ENCODE measurements at regions not wholly inside any gene's neighbourhood (a gene's known extent, or its start where the extent isn't known, plus 50 kb on each side); places are given as distances from the start of the nearest gene placed in this dataset.

DNA sequence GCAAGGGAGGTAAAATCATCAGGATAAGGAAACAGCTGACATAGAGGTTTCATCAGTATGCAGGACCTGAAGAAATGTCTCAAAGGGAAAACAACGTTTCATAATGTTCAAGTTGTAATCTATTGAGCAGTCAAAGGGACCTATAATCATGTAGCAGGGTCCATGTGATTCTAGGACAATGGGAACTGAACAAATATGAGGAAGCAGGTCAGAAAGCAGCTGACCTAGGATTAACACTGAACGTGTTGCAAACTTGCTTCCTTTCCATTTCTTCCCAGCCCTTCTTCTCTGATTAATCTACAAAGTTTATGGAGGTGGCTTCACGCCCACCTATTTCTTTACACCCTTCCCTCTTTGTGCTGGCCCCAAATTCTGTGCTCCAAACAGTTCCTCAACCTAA, 256.9 kb upstream of the AKR1E2 start:
- DNase-seq, result no peak

GRCh38 chr10:4568731-4569130, 257.3 kb upstream of the AKR1E2 start:
- DNase-seq, result no peak

- no peak for DNase-seq
These were observed 257.9 kb upstream of the AKR1E2 start for GRCh38 chr10:4568086-4568485.

GRCh38 chr10:4567637-4568036, 258.4 kb upstream of the AKR1E2 start:
- no peak for DNase-seq

- DNase-seq, result no peak
These were observed 260.0 kb upstream of the AKR1E2 start for GRCh38 chr10:4566011-4566410.

DNA sequence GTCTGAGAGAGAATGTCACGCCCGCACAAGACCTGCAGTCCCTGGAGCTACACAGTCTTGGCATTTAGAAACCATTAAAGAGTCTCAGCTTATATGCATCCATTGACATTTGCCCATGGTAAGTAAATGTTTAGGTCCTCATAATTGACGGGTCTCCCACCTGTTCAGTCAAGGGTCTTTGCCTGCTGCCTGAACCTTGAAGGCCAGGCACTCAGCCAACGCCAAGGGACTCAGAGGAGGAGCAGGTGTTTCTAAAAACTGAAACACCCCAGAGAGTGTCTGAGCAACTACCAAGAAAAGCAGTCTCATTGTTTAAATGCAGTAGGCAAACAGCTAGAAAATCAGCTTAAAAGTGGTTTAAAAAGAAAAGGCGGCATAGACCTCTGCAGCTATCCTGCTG, 264.7 kb upstream of the AKR1E2 start:
- DNase-seq, result no peak

GRCh38 chr10:4557469-4557868, 268.5 kb upstream of the AKR1E2 start:
- DNase-seq, result no peak

DNA sequence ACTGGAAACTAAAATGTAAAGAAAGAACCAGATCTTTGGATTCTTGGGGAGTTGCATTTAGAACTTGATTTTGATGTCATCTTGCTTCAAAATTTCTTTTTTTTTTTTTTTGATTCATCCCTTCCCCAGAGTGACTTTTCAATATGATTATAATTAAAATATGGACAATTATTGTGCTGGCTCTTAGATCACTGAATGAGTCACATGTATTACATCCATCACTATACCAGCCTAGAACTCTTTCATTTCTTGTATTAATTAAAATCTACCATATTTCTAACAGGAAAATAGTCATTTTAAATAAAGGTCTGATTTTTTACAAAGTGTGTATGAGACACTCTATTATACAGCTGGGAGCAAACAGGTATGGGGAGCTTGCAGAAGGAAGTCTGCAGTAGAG, 269.5 kb upstream of the AKR1E2 start:
- no peak for DNase-seq

DNA sequence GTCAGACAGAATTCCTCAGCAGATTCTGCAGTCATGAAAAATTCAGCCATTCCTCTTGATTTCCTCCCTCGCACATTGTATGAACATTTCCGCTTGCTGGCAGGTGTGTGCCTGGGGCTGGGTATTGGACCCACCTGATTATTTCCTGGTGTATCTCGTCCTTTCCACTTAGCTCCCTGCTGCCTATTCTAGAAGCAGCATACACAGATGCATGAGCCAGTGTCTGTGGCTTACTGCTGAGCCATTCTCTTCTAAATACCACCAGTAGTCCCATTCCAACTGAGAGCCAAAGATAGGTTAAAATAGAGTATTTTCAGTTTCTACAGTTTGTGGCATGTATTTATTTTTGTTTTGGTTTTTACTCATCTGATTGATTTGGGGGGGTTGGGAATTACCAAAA, 270.1 kb upstream of the AKR1E2 start:
- no peak for DNase-seq

DNA sequence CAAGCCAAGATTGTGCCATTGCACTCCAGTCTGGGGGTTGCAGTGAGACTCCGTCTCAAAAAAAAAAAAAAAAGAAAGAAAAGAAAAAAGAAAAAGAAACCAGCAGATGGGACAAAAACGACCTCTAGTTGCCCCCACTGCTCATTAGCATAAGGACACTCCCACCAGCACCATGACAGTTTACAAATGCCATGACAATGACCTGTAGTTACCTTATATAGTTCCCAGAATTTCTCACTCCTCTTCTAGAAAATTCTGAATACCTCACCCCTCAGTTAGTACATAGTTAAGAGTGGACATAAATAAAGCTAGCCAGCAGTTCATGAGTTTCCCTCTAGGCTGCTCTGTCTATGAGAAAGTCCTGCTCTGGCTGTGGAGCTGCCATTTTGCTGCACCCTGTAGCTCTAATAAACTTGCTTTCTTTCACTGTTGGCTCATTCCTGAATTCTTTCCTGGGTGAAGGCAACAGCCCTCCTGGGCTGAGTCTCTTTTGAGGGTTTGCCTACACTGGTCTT, 276.8 kb upstream of the AKR1E2 start:
- DNase-seq, result no peak

DNA sequence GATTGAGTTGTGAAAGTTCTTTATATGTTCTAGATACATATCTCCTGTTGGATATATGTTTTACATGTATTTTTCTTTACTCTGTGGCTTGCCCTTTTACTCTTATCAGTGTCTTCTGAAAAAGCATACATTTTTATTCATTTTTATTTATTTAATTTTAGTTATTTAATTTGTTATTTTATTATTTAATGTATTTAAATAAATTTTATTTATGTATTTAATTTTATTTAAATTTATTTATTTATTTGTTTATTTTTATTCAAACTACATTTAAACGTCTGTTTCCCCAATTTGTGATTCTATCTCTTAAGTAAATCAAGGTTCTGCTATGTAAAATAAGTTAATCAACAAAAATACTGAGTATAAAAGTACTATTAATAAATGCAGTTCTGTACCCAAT, 279.1 kb upstream of the AKR1E2 start:
- no peak for DNase-seq

GRCh38 chr10:4546500-4546899, 279.5 kb upstream of the AKR1E2 start:
- no peak for DNase-seq

- no peak for DNase-seq
These were observed 280.9 kb upstream of the AKR1E2 start for GRCh38 chr10:4545062-4545461.

- DNase-seq, result no peak
These were observed 282.0 kb upstream of the AKR1E2 start for GRCh38 chr10:4543938-4544533.

- no peak for DNase-seq
These were observed 284.7 kb upstream of the AKR1E2 start for GRCh38 chr10:4541292-4541691.

GRCh38 chr10:4538016-4538415, 288.0 kb upstream of the AKR1E2 start:
- DNase-seq, result no peak

DNA sequence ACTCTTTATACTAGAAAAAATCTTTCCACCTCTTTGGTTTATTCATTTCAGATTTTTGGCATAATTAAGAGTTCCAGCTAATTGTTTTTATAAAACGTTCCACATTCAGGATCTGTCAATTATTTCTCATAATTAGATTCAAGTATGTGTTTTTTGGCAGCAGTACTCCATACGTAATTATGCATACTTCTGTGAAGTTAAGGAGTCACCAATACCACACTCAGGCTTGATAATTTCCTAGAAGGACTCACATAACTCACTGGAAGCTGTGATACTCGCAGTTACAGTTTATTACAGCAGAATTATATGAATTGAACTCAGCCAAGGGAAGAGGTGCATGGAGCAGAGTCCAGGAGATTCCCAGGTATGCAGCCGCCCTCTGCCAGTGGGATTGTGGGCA, 290.5 kb upstream of the AKR1E2 start:
- no peak for DNase-seq

- no peak for DNase-seq
These were observed 292.4 kb upstream of the AKR1E2 start for GRCh38 chr10:4533621-4534020.

GRCh38 chr10:4532976-4533375, 293.0 kb upstream of the AKR1E2 start:
- DNase-seq, result no peak

GRCh38 chr10:4532467-4532866, 293.5 kb upstream of the AKR1E2 start:
- DNase-seq, result no peak

DNA sequence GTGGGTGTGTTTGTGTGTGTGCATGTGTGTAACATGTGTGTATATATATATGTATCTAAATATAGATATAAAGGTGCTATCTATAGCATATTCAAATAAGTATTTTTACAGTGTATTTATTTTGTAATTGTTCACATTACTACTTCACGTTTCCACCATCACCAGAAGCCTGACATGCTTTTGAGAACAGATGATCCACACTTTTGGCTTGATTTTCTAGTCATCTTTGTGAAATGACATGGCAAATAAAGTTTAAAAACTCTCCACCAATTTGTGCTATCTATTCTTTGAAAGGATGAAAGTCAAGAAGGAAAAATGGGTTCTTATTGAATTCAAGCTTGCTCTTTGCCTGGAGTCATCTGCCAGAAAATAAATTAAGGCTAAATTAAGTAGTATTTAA, 294.0 kb upstream of the AKR1E2 start:
- DNase-seq, result no peak

- DNase-seq, result no peak
These were observed 296.7 kb upstream of the AKR1E2 start for GRCh38 chr10:4529266-4529665.

- DNase-seq, result no peak
These were observed 298.6 kb upstream of the AKR1E2 start for GRCh38 chr10:4527281-4527970.

- DNase-seq, result no peak
These were observed 299.7 kb upstream of the AKR1E2 start for GRCh38 chr10:4526311-4526731.

- DNase-seq, result no peak
These were observed 300.9 kb upstream of the AKR1E2 start for GRCh38 chr10:4525103-4525502.

Measured in NCI-H1930 (cell line).